Upper lobe of left lung (tissue), 4 donors: ENCODE measurements at regions not wholly inside any gene's neighbourhood (a gene's known extent, or its start where the extent isn't known, plus 50 kb on each side); places are given as distances from the start of the nearest gene placed in this dataset.

ENCODE experiments used
- CTCF ChIP-seq, 6 experiments: fragments of 450-650 bp in 4 of 6; fragments of 200-600 bp in 2 of 6; sonication (generic) in 2 of 6; IDR thresholded peaks; one replicate each; pipeline ENCODE4 v1.5.1; 2016 to 2019; ENCODE audit warnings: antibody characterized with exemption in 6 of 6
- EP300 ChIP-seq, 4 donors: sonication (generic); formaldehyde crosslinking; IDR thresholded peaks; one replicate each; pipeline ENCODE4 v1.5.1; 2017; ENCODE audit warnings: antibody characterized with exemption in 4 of 4, control low read depth in 2 of 4
- POLR2AphosphoS5 ChIP-seq, 2 donors: sonication (generic); formaldehyde crosslinking; IDR thresholded peaks; one replicate each; pipeline ENCODE4 v1.5.1; 2017; ENCODE audit warnings: antibody characterized with exemption in 2 of 2

DNA sequence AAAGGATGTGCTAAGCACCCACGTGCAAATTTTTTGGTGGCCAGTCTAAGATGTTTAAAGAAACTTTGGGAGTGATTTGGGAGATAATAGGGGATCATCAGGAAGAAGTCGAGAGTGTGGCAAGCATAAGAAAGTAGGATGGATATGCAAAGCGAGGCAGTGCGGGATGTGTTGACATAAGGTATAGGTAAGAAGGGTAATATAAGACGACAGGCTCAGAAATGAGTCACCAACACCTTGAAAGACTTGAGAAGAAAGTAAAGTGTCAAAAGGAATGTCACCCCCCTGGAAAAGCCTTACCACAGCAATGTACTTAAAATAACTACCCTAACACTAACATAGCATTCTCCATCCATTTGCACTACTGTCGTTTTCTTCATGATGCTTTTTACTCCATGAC is 69.8 kb upstream of the BMP2K start:
- TF ChIP-seq CTCF (IDR thresholded peaks at IDR 0.05) (no peak), POLR2AphosphoS5 (IDR thresholded peaks at IDR 0.05) (no peak), EP300 (IDR thresholded peaks at IDR 0.05) (no peak)
